GM23338 (cell line): ENCODE measurements at regions not wholly inside any gene's neighbourhood (a gene's known extent, or its start where the extent isn't known, plus 50 kb on each side); places are given as distances from the start of the nearest gene placed in this dataset.
A peak's percentile ranks its signal among the peaks of the same experiment; 100 is the strongest.

Experiments used
- ATAC-seq: fragments of 200-7000 bp; cut with Tn5 transposase; 3 replicates; pipeline ENCODE4 v1.9.1; 2020
- DNase-seq: peaks from one replicate; pipeline ENCODE4 v3.0.0-alpha.2; 2015; ENCODE audit warnings: low spot score
- H2AFZ ChIP-seq: fragments of 200-600 bp; sonication (generic); 2 replicates; pipeline ENCODE4 v1.8.0; 2016; ENCODE audit warnings: antibody characterized with exemption, mild to moderate bottlenecking, moderate library complexity
- H3F3A ChIP-seq: fragments of 200-600 bp; sonication (generic); replicated peaks from 2 replicates; pipeline ENCODE4 v1.8.0; 2017; ENCODE audit warnings: antibody characterized with exemption, mixed run types, low read depth
- H3K27ac ChIP-seq: fragments of 200-600 bp; sonication (generic); 2 replicates; pipeline ENCODE4 v1.6.1; 2016; ENCODE audit warnings: low read depth
- H3K27me3 ChIP-seq: fragments of 200-600 bp; sonication (generic); 2 replicates; pipeline ENCODE4 v1.8.0; 2016; ENCODE audit warnings: mild to moderate bottlenecking, mixed run types, moderate library complexity; ENCODE audit not compliant: insufficient read depth
- H3K36me3 ChIP-seq: fragments of 200-600 bp; sonication (generic); 2 replicates; pipeline ENCODE4 v1.8.0; 2016; ENCODE audit warnings: mild to moderate bottlenecking; ENCODE audit not compliant: insufficient read depth
- H3K4me1 ChIP-seq: fragments of 200-600 bp; sonication (generic); 2 replicates; pipeline ENCODE4 v1.8.0; 2016; ENCODE audit warnings: mild to moderate bottlenecking, moderate library complexity; ENCODE audit not compliant: insufficient read depth
- H3K4me2 ChIP-seq: fragments of 200-600 bp; sonication (generic); 2 replicates; pipeline ENCODE4 v1.7.1; 2017; ENCODE audit warnings: mixed run types
- H3K4me3 ChIP-seq: fragments of 200-600 bp; sonication (generic); 2 replicates; pipeline ENCODE4 v1.6.1; 2016; ENCODE audit warnings: mixed run types
- H3K79me2 ChIP-seq: fragments of 200-600 bp; sonication (generic); replicated peaks from 2 replicates; pipeline ENCODE4 v1.8.0; 2017; ENCODE audit warnings: mild to moderate bottlenecking; ENCODE audit not compliant: insufficient read depth
- H3K9me2 ChIP-seq: fragments of 200-600 bp; sonication (generic); 2 replicates; pipeline ENCODE4 v1.8.0; 2017; ENCODE audit not compliant: insufficient read depth
- H4K20me1 ChIP-seq: fragments of 200-600 bp; sonication (generic); replicated peaks from 2 replicates; pipeline ENCODE4 v1.8.0; 2017; ENCODE audit warnings: mild to moderate bottlenecking; ENCODE audit not compliant: insufficient read depth
- H3K27ac Mint-ChIP-seq: 2 replicates; pipeline ENCODE4 v1.8.0; 2020; ENCODE audit warnings: inconsistent platforms, mild to moderate bottlenecking, moderate library complexity, mixed read lengths
- H3K27me3 Mint-ChIP-seq: 3 replicates; pipeline ENCODE4 v1.8.0; 2022; ENCODE audit warnings: low read depth, mild to moderate bottlenecking, moderate library complexity, mixed read lengths, inconsistent platforms; ENCODE audit not compliant: insufficient read depth, poor library complexity
- H3K36me3 Mint-ChIP-seq: 3 replicates; pipeline ENCODE4 v1.8.0; 2021; ENCODE audit warnings: low read depth, mild to moderate bottlenecking, inconsistent platforms, moderate library complexity, mixed read lengths
- H3K4me1 Mint-ChIP-seq: 3 replicates; pipeline ENCODE4 v1.8.0; 2020; ENCODE audit warnings: mild to moderate bottlenecking, inconsistent platforms, mixed read lengths
- H3K4me3 Mint-ChIP-seq: 3 replicates; pipeline ENCODE4 v1.8.0; 2021; ENCODE audit warnings: moderate library complexity, mild to moderate bottlenecking, inconsistent platforms, mixed read lengths
- H3K9me3 Mint-ChIP-seq: 3 replicates; pipeline ENCODE4 v1.8.0; 2020; ENCODE audit warnings: moderate library complexity, mild to moderate bottlenecking, inconsistent platforms, mixed read lengths
- CTCF ChIP-seq, 2 experiments: fragments of 200-600 bp in 1 of 2; sonication (generic) in 1 of 2; conservative IDR thresholded peaks; 2 replicates each; pipeline versions ENCODE4 v1.5.1 to v1.6.1; 2016 to 2017; ENCODE audit warnings: antibody characterized with exemption in 2 of 2, low read depth in 2 of 2, mild to moderate bottlenecking in 2 of 2, moderate library complexity in 1 of 2
- EZH2 ChIP-seq: fragments of 200-600 bp; sonication (generic); IDR thresholded peaks from one replicate; pipeline ENCODE4 v1.8.0; 2017; ENCODE audit warnings: antibody characterized with exemption, mild to moderate bottlenecking, low read depth; ENCODE audit not compliant: unreplicated experiment
- EZH2phosphoT487 ChIP-seq: fragments of 200-600 bp; sonication (generic); IDR thresholded peaks from one replicate; pipeline ENCODE4 v1.8.1; 2018; ENCODE audit warnings: antibody characterized with exemption; ENCODE audit not compliant: unreplicated experiment
- JUNB ChIP-seq: IDR thresholded peaks from one replicate; pipeline ENCODE4 v1.6.1; 2016; ENCODE audit warnings: antibody characterized with exemption; ENCODE audit not compliant: unreplicated experiment
- NANOG ChIP-seq: IDR thresholded peaks from 2 replicates; pipeline ENCODE4 v1.6.1; 2016; ENCODE audit warnings: antibody characterized with exemption, borderline replicate concordance
- STAT1 ChIP-seq: IDR thresholded peaks from one replicate; pipeline ENCODE4 v1.6.1; 2016; ENCODE audit warnings: antibody characterized with exemption; ENCODE audit not compliant: unreplicated experiment
- TF ChIP-seq, protein P1 (sequence below): fragments of 250-450 bp; sonication (Bioruptor Pico); IDR thresholded peaks from 2 replicates; pipeline ENCODE4 v1.5.0; 2020; ENCODE audit warnings: mild to moderate bottlenecking, moderate library complexity

DNA sequence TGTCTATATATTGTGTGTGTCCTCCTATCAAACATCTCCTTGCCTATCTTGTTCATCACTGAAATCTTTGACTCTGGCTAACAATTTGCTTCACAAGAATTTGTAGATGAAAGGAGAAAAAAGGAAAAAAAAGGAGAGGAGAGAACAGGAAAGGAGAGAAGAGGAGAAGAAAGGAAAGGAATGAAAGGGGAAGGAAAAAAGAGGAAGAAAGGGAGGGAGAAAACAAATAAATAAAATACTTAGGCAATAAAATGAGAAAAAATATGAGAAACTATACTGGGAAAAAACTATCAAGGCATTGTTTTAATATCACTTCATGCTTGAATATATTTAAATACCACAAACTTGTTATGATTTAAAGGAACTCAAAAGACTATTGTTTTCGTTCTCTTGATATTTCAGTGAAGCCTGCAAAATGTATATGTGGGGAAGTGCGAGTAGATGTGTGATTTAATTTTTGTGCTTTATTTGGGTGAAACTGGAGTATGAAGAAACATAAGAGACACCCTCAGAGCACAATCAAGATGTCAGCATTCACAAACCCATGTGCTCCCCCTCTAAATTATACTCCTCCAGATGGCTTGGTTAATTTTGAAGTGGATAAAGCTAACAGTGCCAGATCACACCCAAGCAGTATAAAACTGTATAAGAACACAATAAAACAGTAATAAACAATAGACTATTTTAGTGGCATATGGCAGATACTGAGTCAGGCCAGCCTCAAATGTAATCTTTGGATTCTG, 205.7 kb upstream of the SAMSN1 start:
- TF ChIP-seq EZH2 (no peak), EZH2phosphoT487 (no peak), JUNB (no peak), STAT1 (no peak)
- TF ChIP-seq, protein P1, sequence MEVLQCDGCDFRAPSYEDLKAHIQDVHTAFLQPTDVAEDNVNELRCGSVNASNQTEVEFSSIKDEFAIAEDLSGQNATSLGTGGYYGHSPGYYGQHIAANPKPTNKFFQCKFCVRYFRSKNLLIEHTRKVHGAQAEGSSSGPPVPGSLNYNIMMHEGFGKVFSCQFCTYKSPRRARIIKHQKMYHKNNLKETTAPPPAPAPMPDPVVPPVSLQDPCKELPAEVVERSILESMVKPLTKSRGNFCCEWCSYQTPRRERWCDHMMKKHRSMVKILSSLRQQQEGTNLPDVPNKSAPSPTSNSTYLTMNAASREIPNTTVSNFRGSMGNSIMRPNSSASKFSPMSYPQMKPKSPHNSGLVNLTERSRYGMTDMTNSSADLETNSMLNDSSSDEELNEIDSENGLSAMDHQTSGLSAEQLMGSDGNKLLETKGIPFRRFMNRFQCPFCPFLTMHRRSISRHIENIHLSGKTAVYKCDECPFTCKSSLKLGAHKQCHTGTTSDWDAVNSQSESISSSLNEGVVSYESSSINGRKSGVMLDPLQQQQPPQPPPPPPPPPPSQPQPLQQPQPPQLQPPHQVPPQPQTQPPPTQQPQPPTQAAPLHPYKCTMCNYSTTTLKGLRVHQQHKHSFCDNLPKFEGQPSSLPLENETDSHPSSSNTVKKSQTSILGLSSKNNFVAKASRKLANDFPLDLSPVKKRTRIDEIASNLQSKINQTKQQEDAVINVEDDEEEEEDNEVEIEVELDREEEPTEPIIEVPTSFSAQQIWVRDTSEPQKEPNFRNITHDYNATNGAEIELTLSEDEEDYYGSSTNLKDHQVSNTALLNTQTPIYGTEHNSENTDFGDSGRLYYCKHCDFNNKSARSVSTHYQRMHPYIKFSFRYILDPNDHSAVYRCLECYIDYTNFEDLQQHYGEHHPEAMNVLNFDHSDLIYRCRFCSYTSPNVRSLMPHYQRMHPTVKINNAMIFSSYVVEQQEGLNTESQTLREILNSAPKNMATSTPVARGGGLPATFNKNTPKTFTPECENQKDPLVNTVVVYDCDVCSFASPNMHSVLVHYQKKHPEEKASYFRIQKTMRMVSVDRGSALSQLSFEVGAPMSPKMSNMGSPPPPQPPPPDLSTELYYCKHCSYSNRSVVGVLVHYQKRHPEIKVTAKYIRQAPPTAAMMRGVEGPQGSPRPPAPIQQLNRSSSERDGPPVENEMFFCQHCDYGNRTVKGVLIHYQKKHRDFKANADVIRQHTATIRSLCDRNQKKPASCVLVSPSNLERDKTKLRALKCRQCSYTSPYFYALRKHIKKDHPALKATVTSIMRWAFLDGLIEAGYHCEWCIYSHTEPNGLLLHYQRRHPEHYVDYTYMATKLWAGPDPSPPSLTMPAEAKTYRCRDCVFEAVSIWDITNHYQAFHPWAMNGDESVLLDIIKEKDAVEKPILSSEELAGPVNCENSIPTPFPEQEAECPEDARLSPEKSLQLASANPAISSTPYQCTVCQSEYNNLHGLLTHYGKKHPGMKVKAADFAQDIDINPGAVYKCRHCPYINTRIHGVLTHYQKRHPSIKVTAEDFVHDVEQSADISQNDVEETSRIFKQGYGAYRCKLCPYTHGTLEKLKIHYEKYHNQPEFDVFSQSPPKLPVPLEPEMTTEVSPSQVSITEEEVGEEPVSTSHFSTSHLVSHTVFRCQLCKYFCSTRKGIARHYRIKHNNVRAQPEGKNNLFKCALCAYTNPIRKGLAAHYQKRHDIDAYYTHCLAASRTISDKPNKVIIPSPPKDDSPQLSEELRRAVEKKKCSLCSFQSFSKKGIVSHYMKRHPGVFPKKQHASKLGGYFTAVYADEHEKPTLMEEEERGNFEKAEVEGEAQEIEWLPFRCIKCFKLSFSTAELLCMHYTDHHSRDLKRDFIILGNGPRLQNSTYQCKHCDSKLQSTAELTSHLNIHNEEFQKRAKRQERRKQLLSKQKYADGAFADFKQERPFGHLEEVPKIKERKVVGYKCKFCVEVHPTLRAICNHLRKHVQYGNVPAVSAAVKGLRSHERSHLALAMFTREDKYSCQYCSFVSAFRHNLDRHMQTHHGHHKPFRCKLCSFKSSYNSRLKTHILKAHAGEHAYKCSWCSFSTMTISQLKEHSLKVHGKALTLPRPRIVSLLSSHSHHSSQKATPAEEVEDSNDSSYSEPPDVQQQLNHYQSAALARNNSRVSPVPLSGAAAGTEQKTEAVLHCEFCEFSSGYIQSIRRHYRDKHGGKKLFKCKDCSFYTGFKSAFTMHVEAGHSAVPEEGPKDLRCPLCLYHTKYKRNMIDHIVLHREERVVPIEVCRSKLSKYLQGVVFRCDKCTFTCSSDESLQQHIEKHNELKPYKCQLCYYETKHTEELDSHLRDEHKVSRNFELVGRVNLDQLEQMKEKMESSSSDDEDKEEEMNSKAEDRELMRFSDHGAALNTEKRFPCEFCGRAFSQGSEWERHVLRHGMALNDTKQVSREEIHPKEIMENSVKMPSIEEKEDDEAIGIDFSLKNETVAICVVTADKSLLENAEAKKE: no peak
- H3K9me3 Mint-ChIP-seq: no peaks in the 10 kb centered on the region
- H3K9me2 ChIP-seq: peaks cover 4% of the 10 kb centered on the region; the same call in 1 of the 2 replicates
- no peak for ATAC-seq
- H3K4me2 ChIP-seq: no peak overlapping the region
- H2AFZ ChIP-seq: no peak overlapping the region
- no peak overlapping the region for H3K4me3 ChIP-seq
- H3K27ac Mint-ChIP-seq: peak overlapping the region; percentile 10; the same call in 1 of the 2 replicates
- no peaks in the 10 kb centered on the region; the same call in 2 of the 3 replicates for H3K4me1 Mint-ChIP-seq
- H3K27me3 Mint-ChIP-seq: no peaks in the 10 kb centered on the region
- no peaks in the 10 kb centered on the region for H3K79me2 ChIP-seq
- no peaks in the 10 kb centered on the region for H4K20me1 ChIP-seq
- no peak for DNase-seq
- no peaks in the 10 kb centered on the region for H3K36me3 Mint-ChIP-seq
- H3K4me1 ChIP-seq: no peaks in the 10 kb centered on the region
- no peaks in the 10 kb centered on the region for H3K27me3 ChIP-seq
- no peak overlapping the region for H3K4me3 Mint-ChIP-seq
- no peaks in the 10 kb centered on the region for H3K36me3 ChIP-seq
- no peaks in the 10 kb centered on the region for H3F3A ChIP-seq
- H3K27ac ChIP-seq: no peak overlapping the region

- Mint-ChIP-seq H3K9me3 (no peaks in the 10 kb centered on the region), H3K36me3 (no peaks in the 10 kb centered on the region), H3K4me1 (no peaks in the 10 kb centered on the region; the same call in 2 of the 3 replicates), H3K27ac (no peak overlapping the region), H3K27me3 (no peaks in the 10 kb centered on the region), H3K4me3 (no peak overlapping the region)
- no peaks in the 10 kb centered on the region for H3K27me3 ChIP-seq
- no peak for ATAC-seq
- peaks cover 4% of the 10 kb centered on the region; the same call in 1 of the 2 replicates for H3K9me2 ChIP-seq
- 0 out of 2 replicates have a peak overlapping the region, but pooled peaks have one; percentile 4 for H2AFZ ChIP-seq
- no peak for DNase-seq
- H3K36me3 ChIP-seq: no peaks in the 10 kb centered on the region
- no peaks in the 10 kb centered on the region for H3K4me1 ChIP-seq
- H3K4me2 ChIP-seq: no peak overlapping the region
- no peak overlapping the region for H3K27ac ChIP-seq
- H3F3A ChIP-seq: no peaks in the 10 kb centered on the region
- H3K4me3 ChIP-seq: no peak overlapping the region
- H3K79me2 ChIP-seq: no peaks in the 10 kb centered on the region
- no peaks in the 10 kb centered on the region for H4K20me1 ChIP-seq
- TF ChIP-seq CTCF (conservative IDR thresholded peaks at IDR 0.05; ENCODE audit: low read depth in 2 of 2) (no peak), NANOG (no peak)
These were observed 204.9 kb upstream of the SAMSN1 start for GRCh38 chr21:14751011-14751410.
